K562 (cell line): ENCODE measurements at regions not wholly inside any gene's neighbourhood (a gene's known extent, or its start where the extent isn't known, plus 50 kb on each side); places are given as distances from the start of the nearest gene placed in this dataset.

Experiments used
- ATAC-seq: fragments of 200-7000 bp; cut with Tn5 transposase; 3 replicates; pipeline ENCODE4 v1.9.1; 2020; ENCODE audit warnings: moderate library complexity
- BruUV-seq: library from RNA; stranded (reverse); fragments of 400-500 nt; replicated peaks from 2 replicates; lab custom pipeline; 2021; lab: Mats Ljungman, UMichigan
- CTCF ChIA-PET: fragments of 300-600 bp; formaldehyde crosslinking; extraction: SDS; loops from one replicate; lab custom pipeline; 2021; ENCODE audit warnings: low intra/inter-chr PET ratio; lab: Yijun Ruan, JAX
- POLR2A ChIA-PET: fragments of 300-600, 350-650 bp; sonication (Branson Sonifier 250); formaldehyde crosslinking; extraction: SDS; loops from one replicate; lab custom pipeline; 2021; ENCODE audit warnings: antibody characterized with exemption, inconsistent platforms; lab: Yijun Ruan, JAX
- DNase-seq, 4 experiments: peaks; one replicate each; pipeline versions ENCODE4 v3.0.0 to v3.0.0-alpha.2; 2011 to 2018; ENCODE audit warnings: low spot score in 3 of 4, mixed read lengths in 3 of 4; ENCODE audit errors: extremely low read depth in 1 of 4
- FAIRE-seq: peaks from 2 replicates; lab custom pipeline; 2011; peaks lifted over from hg19 to GRCh38; lab: Jason Lieb, UNC
- H2AFZ ChIP-seq: 2 replicates; pipeline ENCODE4 v1.6.0; 2011; ENCODE audit warnings: low read depth, low read length, control low read depth, inconsistent platforms
- H3K27ac ChIP-seq: fragments of 200-600 bp; 3 replicates; pipeline ENCODE4 v1.8.0; 2011; ENCODE audit warnings: low read depth, mild to moderate bottlenecking, control low read depth, inconsistent platforms, low read length, moderate library complexity, mixed read lengths; ENCODE audit errors: extremely low read depth
- H3K27me3 ChIP-seq, 2 experiments: fragments of 300-600 bp in 1 of 2; 2 replicates in 1 of 2; 3 replicates in 1 of 2; pipeline versions ENCODE4 v1.6.0 to v1.8.0; 2011; ENCODE audit warnings: inconsistent platforms in 2 of 2, low read length in 2 of 2, mild to moderate bottlenecking in 1 of 2, mixed read lengths in 1 of 2, moderate library complexity in 1 of 2; ENCODE audit not compliant: control insufficient read depth in 2 of 2, insufficient read depth in 2 of 2
- H3K36me3 ChIP-seq: fragments of 300-600 bp; 3 replicates; pipeline ENCODE4 v1.8.0; 2011; ENCODE audit warnings: mild to moderate bottlenecking, low read length, inconsistent platforms; ENCODE audit not compliant: control insufficient read depth, insufficient read depth
- H3K4me1 ChIP-seq, 2 experiments: fragments of 200-600 bp in 1 of 2; replicated peaks in 1 of 2; 2 replicates in 1 of 2; 3 replicates in 1 of 2; pipeline versions ENCODE4 v1.5.1 to v1.8.0; 2011; ENCODE audit warnings: inconsistent platforms in 2 of 2, low read length in 2 of 2, mild to moderate bottlenecking in 1 of 2, mixed read lengths in 1 of 2, moderate library complexity in 1 of 2; ENCODE audit not compliant: control insufficient read depth in 2 of 2, insufficient read depth in 2 of 2
- H3K4me2 ChIP-seq: 2 replicates; pipeline ENCODE4 v1.6.1; 2011; ENCODE audit warnings: low read length, control low read depth, inconsistent platforms, mixed read lengths; ENCODE audit not compliant: insufficient read depth
- H3K4me3 ChIP-seq: fragments of 200-600 bp; sonication (generic), shearing (Covaris generic); 2 replicates; pipeline ENCODE4 v1.5.1; 2016; ENCODE audit warnings: control low read depth, inconsistent platforms
- H3K79me2 ChIP-seq: fragments of 200-600 bp; 3 replicates; pipeline ENCODE4 v1.8.0; 2011; ENCODE audit warnings: low read length, inconsistent platforms; ENCODE audit not compliant: control insufficient read depth, insufficient read depth
- H3K9ac ChIP-seq, 2 experiments: 2 replicates each; pipeline versions ENCODE4 v1.6.0 to v1.6.1; 2011; ENCODE audit warnings: low read depth in 2 of 2, low read length in 2 of 2, control low read depth in 1 of 2, inconsistent platforms in 1 of 2, mild to moderate bottlenecking in 1 of 2, mixed read lengths in 1 of 2; ENCODE audit not compliant: insufficient read depth in 1 of 2
- H3K9me1 ChIP-seq: one replicate; pipeline ENCODE4 v1.6.0; 2011; ENCODE audit warnings: inconsistent platforms, mild to moderate bottlenecking, low read length, moderate library complexity; ENCODE audit not compliant: control insufficient read depth, insufficient read depth
- H3K9me3 ChIP-seq: replicated peaks from 2 replicates; pipeline ENCODE4 v1.5.1; 2011; ENCODE audit warnings: low read depth, low read length, inconsistent platforms; ENCODE audit not compliant: control insufficient read depth, insufficient read depth
- H4K20me1 ChIP-seq: replicated peaks from 2 replicates; pipeline ENCODE4 v1.6.1; 2011; ENCODE audit warnings: low read length, inconsistent platforms, mixed read lengths; ENCODE audit not compliant: control insufficient read depth, insufficient read depth
- ATF3 ChIP-seq, 2 experiments: fragments of 450-650 bp in 1 of 2; sonication (generic) in 1 of 2; formaldehyde crosslinking in 1 of 2; IDR thresholded peaks in 1 of 2; conservative IDR thresholded peaks in 1 of 2; 2 replicates each; pipeline versions ENCODE4 v1.6.1 to v1.8.1; 2016 to 2023; ENCODE audit warnings: mild to moderate bottlenecking in 2 of 2, moderate library complexity in 2 of 2, inconsistent platforms in 1 of 2, missing genetic modification reagents in 1 of 2
- BRF2 ChIP-seq: IDR thresholded peaks from 3 replicates; pipeline ENCODE4 v1.6.1; 2011; ENCODE audit warnings: borderline replicate concordance, mild to moderate bottlenecking; ENCODE audit not compliant: insufficient read length, insufficient read depth
- CEBPZ ChIP-seq: fragments of 150-350 bp; IDR thresholded peaks from 2 replicates; pipeline ENCODE4 v1.6.1; 2014; ENCODE audit warnings: low read depth, mild to moderate bottlenecking, low read length, borderline replicate concordance
- CREB5 ChIP-seq: fragments of 250-450 bp; sonication (Bioruptor Pico); IDR thresholded peaks from 2 replicates; pipeline ENCODE4 v1.5.0; 2020; ENCODE audit warnings: mild to moderate bottlenecking
- ETV6 ChIP-seq, 3 experiments: fragments of 150-350 bp in 1 of 3; sonication (generic) in 1 of 3; formaldehyde crosslinking in 1 of 3; IDR thresholded peaks; 2 replicates each; pipeline versions ENCODE4 v1.6.1 to v1.8.0; 2014 to 2022; ENCODE audit warnings: borderline replicate concordance in 2 of 3, low read depth in 2 of 3, antibody characterized with exemption in 1 of 3, low read length in 1 of 3, mild to moderate bottlenecking in 1 of 3, missing genetic modification reagents in 1 of 3
- MAZ ChIP-seq, 2 experiments: fragments of 450-650 bp in 1 of 2; sonication (generic) in 1 of 2; formaldehyde crosslinking; IDR thresholded peaks in 1 of 2; conservative IDR thresholded peaks in 1 of 2; 2 replicates each; pipeline versions ENCODE4 v1.4.0 to v1.5.0; 2020; ENCODE audit warnings: mild to moderate bottlenecking in 1 of 2, missing genetic modification reagents in 1 of 2
- MEF2D ChIP-seq: conservative IDR thresholded peaks from 2 replicates; pipeline ENCODE4 v1.6.1; 2016; ENCODE audit warnings: low read depth, missing genetic modification characterization, missing compliant biosample characterization
- SLC30A9 ChIP-seq: fragments of 250-450 bp; sonication (Bioruptor Pico); IDR thresholded peaks from 2 replicates; pipeline ENCODE4 v1.8.0; 2022; ENCODE audit warnings: mild to moderate bottlenecking, moderate library complexity
- SMC3 ChIP-seq: conservative IDR thresholded peaks from 2 replicates; pipeline ENCODE4 v1.6.1; 2011; ENCODE audit warnings: low read depth, low read length, improper control_type of control experiment; ENCODE audit not compliant: insufficient read depth
- ZNF253 ChIP-seq: fragments of 250-450 bp; sonication (Bioruptor Pico); conservative IDR thresholded peaks from 2 replicates; pipeline ENCODE4 v1.6.1; 2021; ENCODE audit warnings: mild to moderate bottlenecking
- ZNF431 ChIP-seq: sonication (generic); formaldehyde crosslinking; IDR thresholded peaks from 2 replicates; pipeline ENCODE4 v1.8.0; 2022; ENCODE audit warnings: mild to moderate bottlenecking, missing genetic modification reagents
- WGBS: fragments of 100-300 bp; shearing (Covaris generic); methylation state at CpG from one replicate; pipeline ENCODE4 v1.1.6; 2016; ENCODE audit warnings: low coverage, mixed read lengths; ENCODE audit not compliant: insufficient coverage; ENCODE audit errors: missing lambda C conversion rate; 5-methylcytosine and 5-hydroxymethylcytosine counted together
- in situ Hi-C: fragments of 300-500 bp; cut with MboI; formaldehyde crosslinking; loops from 4 replicates; pipeline ENCODE4 v1.15.0; 2018; ENCODE audit warnings: inconsistent platforms, mixed read lengths
- intact Hi-C: fragments of 100-400 bp; cut with micrococcal nuclease; formaldehyde crosslinking; loops from 2 replicates; pipeline ENCODE4 v1.14.2; 2022

- DNase-seq, result no peak
- H3K4me3 ChIP-seq, result no peak overlapping the region
- no peak overlapping the region for H3K4me2 ChIP-seq
- in situ Hi-C loops (no loop called here), intact Hi-C loops (no loop called here)
- ChIA-PET POLR2A (interaction anchor here (0.6 kb wide), 1 partner anchor 162 kb away, joined by 3 read pairs; no protein-coding TSS in a partner anchor), CTCF (no interaction called here)
- no peaks in the 10 kb centered on the region for H3K4me1 ChIP-seq
- no peaks in the 10 kb centered on the region for H3K36me3 ChIP-seq
- ATAC-seq, result no peak
- H3K9ac ChIP-seq, result no peak overlapping the region
- no peaks in the 10 kb centered on the region for H4K20me1 ChIP-seq
- H3K9me1 ChIP-seq, result no peaks in the 10 kb centered on the region
- WGBS, result 0% methylated on average over 3 of the region's 3 CpGs
- no peak overlapping the region for H3K27ac ChIP-seq
- no peaks in the 10 kb centered on the region for H3K79me2 ChIP-seq
- no peaks in the 10 kb centered on the region for H3K27me3 ChIP-seq
- H3K9me3 ChIP-seq, result no peaks in the 10 kb centered on the region
- no peak overlapping the region for H2AFZ ChIP-seq
- TF ChIP-seq CREB5 (CRISPR knock-in tag), result no peak
- no peak for TF ChIP-seq MEF2D (tag)
- no peak for TF ChIP-seq ETV6 (IDR thresholded peaks at IDR 0.05; ENCODE audit: borderline replicate concordance in 1 of 2, low read depth in 2 of 2, low read length in 1 of 2)
- no peak for TF ChIP-seq ETV6 (CRISPR knock-in tag; IDR thresholded peaks at IDR 0.05; ENCODE audit: borderline replicate concordance)
- no peak for TF ChIP-seq CEBPZ
- no peak for TF ChIP-seq ZNF253
- TF ChIP-seq ATF3 (IDR thresholded peaks at IDR 0.05), result no peak
- TF ChIP-seq ATF3 (CRISPR knock-in tag; conservative IDR thresholded peaks at IDR 0.05), result no peak
- no peak for TF ChIP-seq SLC30A9 (CRISPR knock-in tag)
- no peak for TF ChIP-seq BRF2
- no peak for TF ChIP-seq ZNF431 (CRISPR knock-in tag)
- no peak for TF ChIP-seq MAZ (CRISPR knock-in tag; conservative IDR thresholded peaks at IDR 0.05 in 1 of 2, IDR thresholded peaks at IDR 0.05 in 1 of 2)
- no peak for TF ChIP-seq SMC3
- BruUV-seq, result no TSS peak
- no peak for FAIRE-seq
Measured at GRCh38 chr9:78543353-78543752, 246.4 kb downstream of the PSAT1 start.
